Ovary (tissue), 3 donors: ENCODE measurements at regions not wholly inside any gene's neighbourhood (a gene's known extent, or its start where the extent isn't known, plus 50 kb on each side); places are given as distances from the start of the nearest gene placed in this dataset.

Experiments
- CTCF ChIP-seq, 3 donors: fragments of 450-650 bp in 2 of 3; fragments of 200-600 bp in 1 of 3; IDR thresholded peaks; one replicate each; pipeline versions ENCODE4 v1.5.1 to v1.8.0; 2016 to 2022; ENCODE audit warnings: antibody characterized with exemption in 3 of 3, mild to moderate bottlenecking in 1 of 3
- POLR2A ChIP-seq: fragments of 450-650 bp; IDR thresholded peaks from one replicate; pipeline ENCODE4 v1.6.1; 2017; ENCODE audit warnings: antibody characterized with exemption, mild to moderate bottlenecking, moderate library complexity
- donor health status: DM: no; HTN: no; CAD: no.

- TF ChIP-seq POLR2A (no peak), CTCF (IDR thresholded peaks at IDR 0.05) (no peak)
Observed at GRCh38 chr12:23464241-23464812, 485.1 kb downstream of the SOX5 start.
